ENCODE measurements at regions not wholly inside any gene's neighbourhood (a gene's known extent, or its start where the extent isn't known, plus 50 kb on each side); places are given as distances from the start of the nearest gene placed in this dataset.

- Histone ChIP-seq H3T11ph (ENCODE audit: low read length) (no peak overlapping the region), H3K23me2 (ENCODE audit: insufficient read length, low read depth, low read length, poor library complexity, severe bottlenecking) (no peaks in the 10 kb centered on the region), H3K27ac (ENCODE audit: insufficient read length, low read depth, low read length) (no peak overlapping the region), H3K27me3 (ENCODE audit: insufficient read depth, low read length) (no peaks in the 10 kb centered on the region), H3K4me1 (ENCODE audit: insufficient read depth, low read length) (no peaks in the 10 kb centered on the region), H3K18ac (ENCODE audit: insufficient read length, low read depth, low read length) (no peak overlapping the region), H2BK120ac (ENCODE audit: low read depth, low read length, poor library complexity, severe bottlenecking) (no peak overlapping the region), H3K4ac (ENCODE audit: low read depth, low read length) (no peak overlapping the region), H3K23ac (ENCODE audit: insufficient read length, low read depth, low read length) (no peak overlapping the region), H3K79me1 (ENCODE audit: insufficient read depth, low read depth, low read length, poor library complexity, severe bottlenecking) (no peaks in the 10 kb centered on the region), H3K9me3 (ENCODE audit: control insufficient read depth, low read depth, low read length) (no peaks in the 10 kb centered on the region), H3K9ac (ENCODE audit: extremely low read depth, insufficient read length, low read length) (no peak overlapping the region), H2BK20ac (ENCODE audit: low read depth, low read length, poor library complexity, severe bottlenecking) (no peak overlapping the region), H3K14ac (ENCODE audit: insufficient read depth, low read length) (no peak overlapping the region; the same call in 1 of the 2 replicates), H2BK5ac (ENCODE audit: insufficient read length, low read length) (no peak overlapping the region), H4K91ac (ENCODE audit: insufficient read length, low read depth, low read length) (no peak overlapping the region), H3K4me2 (ENCODE audit: insufficient read depth, insufficient read length, low read length) (no peak overlapping the region), H2BK15ac (ENCODE audit: low read depth, low read length) (no peak overlapping the region), H4K8ac (replicated peaks; ENCODE audit: insufficient read length, low read depth, low read length) (no peak overlapping the region), H2AFZ (ENCODE audit: low read length) (no peak overlapping the region), H3K56ac (ENCODE audit: insufficient read length, low read depth, low read length) (no peak overlapping the region), H2BK12ac (ENCODE audit: insufficient read length, low read depth, low read length) (no peak overlapping the region), H2AK5ac (ENCODE audit: insufficient read length, low read length) (no peak overlapping the region), H4K5ac (ENCODE audit: insufficient read length, low read depth, low read length) (no peak overlapping the region), H3K79me2 (ENCODE audit: insufficient read depth, low read length) (no peaks in the 10 kb centered on the region), H4K20me1 (ENCODE audit: control insufficient read depth, insufficient read depth, insufficient read length) (no peaks in the 10 kb centered on the region)
- Mint-ChIP-seq H3K27ac (peak overlapping the region in 1 of 3 experiments; percentile 28; a peak in 1 of 7 replicates), H3K27me3 (ENCODE audit: low read depth) (no peaks in the 10 kb centered on the region; the same call in 1 of the 2 replicates), H3K9me3 (no peaks in the 10 kb centered on the region), H3K4me3 (no peak overlapping the region), H3K36me3 (ENCODE audit: insufficient read depth in 1 of 3, low read depth in 3 of 3) (peaks cover 0 to 3% (median 0%) of the 10 kb centered on the region in 3 experiments; a peak in 1 of 7 replicates), H3K4me1 (peaks cover 8 to 23% of the 10 kb centered on the region in 2 experiments)
- WGBS (ENCODE audit: extremely low coverage, insufficient read length, low lambda C conversion rate): no CpG with 5 or more reads among the region's 16 CpGs
- DNase-seq: no peak
- TF ChIP-seq CTCF (conservative IDR thresholded peaks at IDR 0.05): no peak
These were observed 406.8 kb downstream of the SHANK2 start for GRCh38 chr11:70845591-70846041.
